GM12878 (cell line): ENCODE measurements at regions not wholly inside any gene's neighbourhood (a gene's known extent, or its start where the extent isn't known, plus 50 kb on each side); places are given as distances from the start of the nearest gene placed in this dataset.

Experiments used
- ATAC-seq: fragments of 200-7000 bp; cut with Tn5 transposase; 3 replicates; pipeline ENCODE4 v1.9.1; 2020; ENCODE audit warnings: mild to moderate bottlenecking, moderate library complexity
- BruUV-seq: library from RNA; stranded (reverse); fragments of 400-500 nt; replicated peaks from 2 replicates; lab custom pipeline; 2021; lab: Mats Ljungman, UMichigan
- CTCF ChIA-PET: fragments of 300-600 bp; sonication (Branson Sonifier 250); formaldehyde crosslinking; extraction: SDS; loops from one replicate; lab custom pipeline; 2021; ENCODE audit warnings: inconsistent platforms; lab: Yijun Ruan, JAX
- POLR2A ChIA-PET: fragments of 350-600 bp; formaldehyde crosslinking; extraction: SDS; loops from one replicate; lab custom pipeline; 2021; ENCODE audit warnings: inconsistent platforms; lab: Charles Lee
- RAD21 ChIA-PET: fragments of 300-600 bp; sonication (Branson Sonifier 250); formaldehyde crosslinking; loops from one replicate; lab custom pipeline; 2023; ENCODE audit warnings: antibody characterized with exemption; ENCODE audit not compliant: unreplicated experiment; lab: Charles Lee
- SMC1A ChIA-PET: fragments of 300-600 bp; sonication (Branson Sonifier 250); formaldehyde crosslinking; loops from one replicate; lab custom pipeline; 2023; ENCODE audit not compliant: unreplicated experiment, uncharacterized antibody; lab: Charles Lee
- DNase-seq: peaks from one replicate; pipeline ENCODE4 v3.0.0-alpha.2; 2011; ENCODE audit warnings: low read depth, low spot score
- FAIRE-seq: peaks from 3 replicates; lab custom pipeline; 2011; peaks lifted over from hg19 to GRCh38; lab: Jason Lieb, UNC
- H2AFZ ChIP-seq: 2 replicates; pipeline ENCODE4 v1.6.0; 2011; ENCODE audit warnings: low read depth, low read length, control low read depth; ENCODE audit not compliant: control insufficient read depth
- H3K27ac ChIP-seq: 2 replicates; pipeline ENCODE4 v1.5.1; 2011; ENCODE audit warnings: control low read depth; ENCODE audit not compliant: control insufficient read depth, insufficient read depth
- H3K27me3 ChIP-seq, 2 experiments: replicated peaks in 1 of 2; 2 replicates each; pipeline versions ENCODE4 v1.6.0 to v1.6.1; 2011; ENCODE audit warnings: low read length in 1 of 2; ENCODE audit not compliant: control insufficient read depth in 2 of 2, insufficient read depth in 2 of 2
- H3K36me3 ChIP-seq, 2 experiments: 2 replicates each; pipeline ENCODE4 v1.5.1; 2011; ENCODE audit warnings: low read length in 1 of 2; ENCODE audit not compliant: control insufficient read depth in 2 of 2, insufficient read depth in 2 of 2
- H3K4me1 ChIP-seq: 2 replicates; pipeline ENCODE4 v1.6.1; 2011; ENCODE audit warnings: mild to moderate bottlenecking, low read length, moderate library complexity, mixed read lengths; ENCODE audit not compliant: control insufficient read depth, insufficient read depth
- H3K4me2 ChIP-seq: 2 replicates; pipeline ENCODE4 v1.6.0; 2011; ENCODE audit warnings: control low read depth; ENCODE audit not compliant: control insufficient read depth, insufficient read depth
- H3K4me3 ChIP-seq: fragments of 200-600 bp; sonication (generic); 2 replicates; pipeline ENCODE4 v1.5.1; 2016
- H3K79me2 ChIP-seq: 2 replicates; pipeline ENCODE4 v1.6.0; 2011; ENCODE audit warnings: low read length; ENCODE audit not compliant: control insufficient read depth, insufficient read depth
- H3K9ac ChIP-seq: 2 replicates; pipeline ENCODE4 v1.8.0; 2011; ENCODE audit warnings: low read length, control low read depth, mixed read lengths; ENCODE audit not compliant: control insufficient read depth, insufficient read depth
- H3K9me3 ChIP-seq: replicated peaks from 3 replicates; pipeline ENCODE4 v1.5.1; 2011; ENCODE audit warnings: mild to moderate bottlenecking, low read length; ENCODE audit not compliant: control insufficient read depth, insufficient read depth
- H4K20me1 ChIP-seq: 2 replicates; pipeline ENCODE4 v1.6.0; 2011; ENCODE audit not compliant: control insufficient read depth, insufficient read depth
- ATF7 ChIP-seq: fragments of 450-650 bp; IDR thresholded peaks from 2 replicates; pipeline ENCODE4 v1.6.1; 2016; ENCODE audit warnings: low read depth, mild to moderate bottlenecking
- CEBPB ChIP-seq, 2 experiments: fragments of 150-350 bp in 1 of 2; IDR thresholded peaks; 2 replicates each; pipeline ENCODE4 v1.6.1; 2012 to 2014; ENCODE audit warnings: low read depth in 2 of 2, low read length in 2 of 2, borderline replicate concordance in 1 of 2, inconsistent platforms in 1 of 2
- EZH2 ChIP-seq: IDR thresholded peaks from 2 replicates; pipeline ENCODE4 v1.6.1; 2012; ENCODE audit warnings: low read depth, mild to moderate bottlenecking, control low read depth, inconsistent platforms, low read length, borderline replicate concordance; ENCODE audit not compliant: control insufficient read depth
- FOXM1 ChIP-seq: IDR thresholded peaks from 2 replicates; pipeline ENCODE4 v1.6.1; 2012; ENCODE audit warnings: low read depth, mild to moderate bottlenecking, inconsistent platforms, low read length, moderate library complexity
- NR2F1 ChIP-seq: fragments of 450-650 bp; conservative IDR thresholded peaks from 2 replicates; pipeline ENCODE4 v1.6.1; 2017; ENCODE audit warnings: mild to moderate bottlenecking
- RUNX3 ChIP-seq: IDR thresholded peaks from 2 replicates; pipeline ENCODE4 v1.6.1; 2012; ENCODE audit warnings: low read length, inconsistent platforms
- WGBS: methylation state at CpG from one replicate; pipeline ENCODE4 v1.1.6; 2016; ENCODE audit warnings: low lambda C conversion rate; ENCODE audit not compliant: insufficient replicate concordance, insufficient coverage; ENCODE audit errors: missing lambda C conversion rate; 5-methylcytosine and 5-hydroxymethylcytosine counted together
- in situ Hi-C: fragments of 300-500 bp; cut with MboI; formaldehyde crosslinking; loops from 9 replicates; pipeline ENCODE4 v1.14.3; 2018; ENCODE audit warnings: mixed read lengths
- intact Hi-C: fragments of 100-400 bp; cut with micrococcal nuclease; formaldehyde crosslinking; loops from one replicate; pipeline ENCODE4 v1.14.2; 2022; ENCODE audit not compliant: unreplicated experiment
- TF ChIP-seq, protein P1 (sequence below): IDR thresholded peaks from 2 replicates; pipeline ENCODE4 v1.6.1; 2011; ENCODE audit warnings: borderline replicate concordance, low read depth, mild to moderate bottlenecking, moderate library complexity, low read length; ENCODE audit not compliant: insufficient read depth, poor library complexity, severe bottlenecking

DNA sequence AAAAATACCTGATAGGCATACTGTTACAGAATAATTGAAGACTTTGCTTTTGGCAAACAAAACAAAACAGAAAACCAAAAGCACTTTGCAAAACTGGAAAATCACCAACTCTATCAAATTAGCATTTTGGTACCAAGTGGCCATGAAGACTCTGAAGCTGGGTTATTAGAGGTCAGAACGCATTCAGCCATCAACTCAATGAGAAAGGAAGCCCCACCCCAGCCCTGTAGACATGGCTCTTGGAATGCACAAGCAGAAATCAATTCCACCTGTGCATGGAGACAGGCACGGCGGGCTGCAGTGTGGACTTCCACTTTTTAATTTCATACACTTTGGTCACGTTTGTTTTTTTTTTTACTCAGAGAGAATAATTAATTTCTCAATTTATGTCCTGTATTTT is 93.6 kb upstream of the DHX15 start (continued):
- TF ChIP-seq, protein P1, sequence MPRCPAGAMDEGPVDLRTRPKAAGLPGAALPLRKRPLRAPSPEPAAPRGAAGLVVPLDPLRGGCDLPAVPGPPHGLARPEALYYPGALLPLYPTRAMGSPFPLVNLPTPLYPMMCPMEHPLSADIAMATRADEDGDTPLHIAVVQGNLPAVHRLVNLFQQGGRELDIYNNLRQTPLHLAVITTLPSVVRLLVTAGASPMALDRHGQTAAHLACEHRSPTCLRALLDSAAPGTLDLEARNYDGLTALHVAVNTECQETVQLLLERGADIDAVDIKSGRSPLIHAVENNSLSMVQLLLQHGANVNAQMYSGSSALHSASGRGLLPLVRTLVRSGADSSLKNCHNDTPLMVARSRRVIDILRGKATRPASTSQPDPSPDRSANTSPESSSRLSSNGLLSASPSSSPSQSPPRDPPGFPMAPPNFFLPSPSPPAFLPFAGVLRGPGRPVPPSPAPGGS, result no peak

DNA sequence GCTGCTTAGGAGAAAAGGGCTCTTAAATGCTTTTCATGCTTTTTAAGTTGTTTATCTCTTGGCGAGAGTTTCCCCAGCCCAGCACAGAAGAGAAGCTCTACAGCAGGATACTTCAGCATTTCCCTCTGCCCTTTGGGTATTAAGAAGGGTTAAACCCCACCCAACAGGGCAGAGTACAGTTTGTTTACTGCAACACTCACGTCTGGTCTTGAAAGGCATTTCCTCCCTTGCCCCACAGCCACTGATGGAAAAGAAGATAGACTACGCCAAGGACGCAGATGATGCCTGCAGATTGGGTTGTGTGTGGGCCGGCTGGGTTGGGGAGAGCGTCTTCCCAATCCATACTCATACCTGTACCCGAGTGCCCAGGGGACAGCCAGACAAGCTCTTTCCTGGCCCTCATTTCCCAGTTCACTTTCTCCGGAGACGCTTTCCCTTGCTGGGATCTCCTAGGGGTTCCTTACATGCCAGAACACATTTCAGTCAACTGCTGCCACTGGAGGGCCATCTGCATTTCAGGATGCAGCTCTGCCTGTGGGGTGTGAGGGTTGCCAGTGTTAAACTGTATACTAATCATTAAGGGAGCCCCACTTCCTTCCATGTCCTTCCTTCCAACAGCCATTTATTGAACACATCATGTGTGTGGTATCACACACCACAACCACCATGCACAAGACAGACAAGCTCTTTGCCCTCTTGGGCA is 96.5 kb upstream of the DHX15 start:
- no TSS peak for BruUV-seq
- FAIRE-seq (no peak), DNase-seq (no peak), ATAC-seq (no peak)
- no peak for TF ChIP-seq FOXM1
- ChIA-PET POLR2A (no interaction called here), SMC1A (no interaction called here), CTCF (interaction anchor here (1.0 kb wide), 1 partner anchor 166 kb away, joined by 4 read pairs; no protein-coding TSS in a partner anchor), RAD21 (no interaction called here)
- Histone ChIP-seq H3K27me3 (peaks cover 0 to 3% of the 10 kb centered on the region in 2 experiments; a peak in 1 of 4 replicates), H3K27ac (no peak overlapping the region), H3K9me3 (no peaks in the 10 kb centered on the region), H4K20me1 (no peaks in the 10 kb centered on the region), H3K9ac (no peak overlapping the region), H3K4me1 (no peaks in the 10 kb centered on the region), H3K79me2 (no peaks in the 10 kb centered on the region), H3K4me2 (no peak overlapping the region), H2AFZ (no peak overlapping the region), H3K36me3 (no peaks in the 10 kb centered on the region), H3K4me3 (no peak overlapping the region)
- in situ Hi-C loops, result no loop called here
- WGBS, result 55% methylated on average over 9 of the region's 9 CpGs
- intact Hi-C loops, result no loop called here

DNA sequence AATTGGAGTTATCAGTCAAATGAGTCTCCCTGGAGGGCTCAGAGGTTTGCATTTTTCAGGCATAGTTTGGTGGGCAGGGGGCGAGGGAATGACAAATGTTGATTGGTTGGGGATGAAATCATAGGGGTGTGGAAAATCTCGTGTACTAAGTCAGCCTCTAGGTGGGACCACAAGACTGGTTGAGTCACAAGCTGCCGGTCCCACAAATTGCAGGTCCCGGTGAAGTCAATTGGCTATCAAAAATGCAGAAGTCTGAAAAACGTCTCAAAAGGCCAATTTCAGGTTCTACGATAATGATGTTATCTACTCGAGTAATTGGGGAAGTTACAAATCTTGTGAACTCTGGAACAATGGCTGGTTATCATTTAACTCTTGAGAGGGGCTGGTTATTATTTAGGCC is 98.8 kb upstream of the DHX15 start:
- H3K4me2 ChIP-seq, result no peak overlapping the region
- ChIA-PET POLR2A (no interaction called here), RAD21 (no interaction called here), CTCF (no interaction called here), SMC1A (no interaction called here)
- 9% methylated on average over 7 of the region's 7 CpGs for WGBS
- intact Hi-C loops, result no loop called here
- no peak overlapping the region for H3K4me3 ChIP-seq
- H3K79me2 ChIP-seq, result no peaks in the 10 kb centered on the region
- no peaks in the 10 kb centered on the region for H3K9me3 ChIP-seq
- no peaks in the 10 kb centered on the region for H4K20me1 ChIP-seq
- no peak overlapping the region for H3K9ac ChIP-seq
- ATAC-seq (no peak), DNase-seq (no peak), FAIRE-seq (no peak)
- in situ Hi-C loops, result no loop called here
- H2AFZ ChIP-seq, result no peak overlapping the region
- H3K27ac ChIP-seq, result no peak overlapping the region
- no peaks in the 10 kb centered on the region for H3K36me3 ChIP-seq
- BruUV-seq, result no TSS peak
- no peaks in the 10 kb centered on the region for H3K4me1 ChIP-seq
- H3K27me3 ChIP-seq, result no peaks in the 10 kb centered on the region
- TF ChIP-seq NR2F1 (no peak), ATF7 (no peak), CEBPB (IDR thresholded peaks at IDR 0.05; ENCODE audit: borderline replicate concordance in 1 of 2, low read depth in 2 of 2, low read length in 2 of 2) (no peak), RUNX3 (no peak), EZH2 (no peak)
